Common myeloid progenitor, CD34-positive (primary cell): ENCODE measurements at regions not wholly inside any gene's neighbourhood (a gene's known extent, or its start where the extent isn't known, plus 50 kb on each side); places are given as distances from the start of the nearest gene placed in this dataset.

Experiments used
- CTCF ChIA-PET: fragments of 350-600 bp; sonication (Branson Sonifier 250); formaldehyde crosslinking; loops from one replicate; lab custom pipeline; 2021; ENCODE audit warnings: antibody characterized with exemption; lab: Charles Lee
- POLR2A ChIA-PET: fragments of 350-600 bp; sonication (Branson Sonifier 250); formaldehyde crosslinking; loops from one replicate; lab custom pipeline; 2021; ENCODE audit warnings: antibody characterized with exemption; lab: Charles Lee
- DNase-seq, 3 donors: peaks; one replicate each; pipeline versions ENCODE4 v3.0.0 to v3.0.0-alpha.2; 2013
- H3K27ac ChIP-seq, 2 experiments: 1 replicate in 1 of 2; 2 replicates in 1 of 2; pipeline ENCODE4 v1.7.0; 2013; ENCODE audit warnings: inconsistent platforms in 2 of 2, low read length in 2 of 2, mild to moderate bottlenecking in 2 of 2, low read depth in 1 of 2, moderate library complexity in 1 of 2; ENCODE audit not compliant: severe bottlenecking in 2 of 2, insufficient read depth in 1 of 2, poor library complexity in 1 of 2
- H3K27me3 ChIP-seq, 5 experiments: replicated peaks in 2 of 5; 1 replicate in 3 of 5; 2 replicates in 2 of 5; pipeline versions ENCODE4 v1.6.1 to v1.7.0; 2013; ENCODE audit warnings: low read length in 4 of 5, mild to moderate bottlenecking in 2 of 5, moderate library complexity in 2 of 5, inconsistent platforms in 1 of 5; ENCODE audit not compliant: insufficient read depth in 5 of 5, control insufficient read depth in 4 of 5
- H3K36me3 ChIP-seq, 4 experiments: 1 replicate in 2 of 4; 2 replicates in 2 of 4; pipeline versions ENCODE4 v1.6.1 to v1.7.0; 2013; ENCODE audit warnings: low read length in 3 of 4, control low read depth in 1 of 4, mild to moderate bottlenecking in 1 of 4; ENCODE audit not compliant: control insufficient read depth in 4 of 4, insufficient read depth in 4 of 4
- H3K4me1 ChIP-seq, 4 experiments: 1 replicate in 3 of 4; 2 replicates in 1 of 4; pipeline versions ENCODE4 v1.6.1 to v1.7.1; 2013; ENCODE audit warnings: low read length in 3 of 4, mild to moderate bottlenecking in 3 of 4, control low read depth in 1 of 4, inconsistent platforms in 1 of 4, moderate library complexity in 1 of 4; ENCODE audit not compliant: control insufficient read depth in 4 of 4, insufficient read depth in 4 of 4; ENCODE audit errors: control extremely low read depth in 1 of 4
- H3K4me3 ChIP-seq, 7 experiments: 1 replicate in 4 of 7; 2 replicates in 3 of 7; pipeline versions ENCODE4 v1.5.1 to v1.7.0; 2013; ENCODE audit warnings: mild to moderate bottlenecking in 7 of 7, low read length in 6 of 7, moderate library complexity in 6 of 7, inconsistent platforms in 2 of 7, low read depth in 2 of 7, control low read depth in 1 of 7; ENCODE audit not compliant: insufficient read depth in 4 of 7, control insufficient read depth in 1 of 7; ENCODE audit errors: extremely low read depth in 1 of 7
- H3K9me3 ChIP-seq, 5 experiments: 1 replicate in 4 of 5; 2 replicates in 1 of 5; pipeline versions ENCODE4 v1.6.1 to v1.7.1; 2013; ENCODE audit warnings: low read length in 4 of 5, mild to moderate bottlenecking in 2 of 5, inconsistent platforms in 1 of 5, low read depth in 1 of 5, moderate library complexity in 1 of 5; ENCODE audit not compliant: control insufficient read depth in 4 of 5, insufficient read depth in 2 of 5; ENCODE audit errors: control extremely low read depth in 1 of 5
- WGBS: methylation state at CpG from one replicate; pipeline ENCODE4 v1.1.5; 2013; ENCODE audit not compliant: insufficient coverage; 5-methylcytosine and 5-hydroxymethylcytosine counted together

DNA sequence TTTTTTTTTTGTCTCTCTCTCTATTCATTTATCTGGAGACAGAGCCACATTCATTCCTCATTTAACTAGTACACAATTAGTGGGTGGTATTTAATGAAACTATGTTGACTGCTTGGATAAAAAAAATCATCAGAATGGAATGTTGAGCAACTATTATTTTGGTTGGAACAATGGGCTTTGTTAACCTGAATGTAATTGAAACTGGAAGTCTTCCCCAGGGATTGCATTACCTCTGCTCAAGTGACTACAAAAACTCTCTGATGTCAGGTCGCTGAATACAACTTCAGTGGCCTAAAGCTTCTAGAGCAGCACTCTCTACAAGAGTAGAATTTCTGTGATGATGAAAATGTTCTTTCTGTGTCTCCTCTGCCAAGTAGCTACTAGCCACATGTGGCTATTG, 295.8 kb downstream of the DEPDC1B start:
- Histone ChIP-seq H3K4me3 (no peak overlapping the region), H3K36me3 (no peaks in the 10 kb centered on the region), H3K4me1 (no peaks in the 10 kb centered on the region), H3K9me3 (no peaks in the 10 kb centered on the region), H3K27me3 (no peaks in the 10 kb centered on the region), H3K27ac (no peak overlapping the region)
- CTCF ChIA-PET, result no interaction called here
- POLR2A ChIA-PET, result interaction anchor here (0.5 kb wide), 1 partner anchor 442 kb away, joined by 3 read pairs; no protein-coding TSS in a partner anchor
- 100% methylated on average over 1 of the region's 1 CpG for WGBS
- no peak for DNase-seq

DNA sequence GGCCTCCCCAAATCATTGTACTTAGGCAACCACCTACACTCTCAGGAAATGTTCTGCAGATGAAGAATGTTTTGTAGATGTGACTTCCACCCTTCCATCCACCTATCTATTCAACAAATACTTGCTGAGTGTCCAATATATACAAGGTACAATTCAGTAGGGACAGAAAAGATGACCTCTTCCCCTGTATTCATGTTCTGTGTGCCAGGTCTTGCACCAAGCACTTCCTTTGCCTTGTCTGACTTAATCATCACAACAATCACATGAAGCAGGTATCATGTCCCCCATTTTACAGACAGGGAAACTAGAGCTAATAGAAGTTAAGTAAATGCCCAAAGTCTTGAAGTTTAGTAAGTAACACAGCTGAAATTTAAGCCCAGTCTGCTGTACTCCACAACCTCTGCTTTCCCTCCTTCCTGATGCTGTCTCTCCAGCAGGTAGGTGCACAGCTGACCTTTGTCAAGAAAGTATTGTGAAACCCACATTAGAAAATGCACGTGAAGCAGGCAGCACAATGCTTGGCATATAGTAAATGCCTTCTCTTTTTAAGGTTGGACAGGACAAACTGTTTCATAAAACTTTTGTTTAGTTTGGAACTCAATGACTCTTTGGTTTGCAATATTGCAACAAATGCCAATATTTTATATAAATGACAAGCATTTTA, 296.5 kb downstream of the DEPDC1B start:
- H3K27ac ChIP-seq, result no peak overlapping the region
- no peaks in the 10 kb centered on the region for H3K36me3 ChIP-seq
- H3K4me1 ChIP-seq, result no peaks in the 10 kb centered on the region
- no peaks in the 10 kb centered on the region for H3K9me3 ChIP-seq
- CTCF ChIA-PET, result no interaction called here
- H3K27me3 ChIP-seq, result no peaks in the 10 kb centered on the region
- H3K4me3 ChIP-seq, result no peak overlapping the region
- no CpG with 5 or more reads among the region's 1 CpG for WGBS
- POLR2A ChIA-PET, result no interaction called here
- DNase-seq, result no peak

DNA sequence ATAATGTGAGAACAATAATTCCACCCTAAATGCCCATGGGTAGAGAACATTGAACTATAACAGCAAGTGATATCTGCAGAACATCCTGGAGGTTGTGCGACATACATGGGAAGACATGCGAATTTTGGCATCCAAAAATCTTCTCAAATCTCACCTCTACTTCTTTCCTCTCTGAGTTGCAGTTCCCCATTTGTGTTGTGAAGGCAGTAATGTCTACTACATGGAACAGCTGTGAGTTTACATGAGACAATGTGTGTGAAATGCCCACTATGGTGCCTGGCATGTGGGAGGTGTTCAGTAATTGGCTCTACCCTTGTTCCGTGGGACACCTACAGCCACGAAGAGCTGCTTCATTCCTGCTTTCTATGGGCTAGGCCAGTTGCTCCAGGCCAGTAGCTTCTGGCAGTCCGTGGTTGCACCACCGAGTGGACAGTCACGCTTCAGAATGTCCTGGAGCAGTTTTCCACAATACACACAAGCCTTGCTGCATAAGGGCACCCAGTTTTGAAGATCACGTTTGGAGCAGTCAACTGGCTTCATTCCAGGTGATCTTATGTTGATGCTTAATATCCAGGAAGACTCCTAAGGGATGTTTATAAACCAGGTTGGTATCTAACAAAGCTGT, 297.7 kb downstream of the DEPDC1B start:
- no peaks in the 10 kb centered on the region for H3K27me3 ChIP-seq
- no peaks in the 10 kb centered on the region for H3K36me3 ChIP-seq
- no peak overlapping the region for H3K4me3 ChIP-seq
- POLR2A ChIA-PET, result no interaction called here
- no peaks in the 10 kb centered on the region for H3K9me3 ChIP-seq
- DNase-seq, result no peak
- H3K4me1 ChIP-seq, result no peaks in the 10 kb centered on the region
- CTCF ChIA-PET, result no interaction called here
- 78% methylated on average over 5 of the region's 8 CpGs for WGBS
- no peak overlapping the region for H3K27ac ChIP-seq

DNA sequence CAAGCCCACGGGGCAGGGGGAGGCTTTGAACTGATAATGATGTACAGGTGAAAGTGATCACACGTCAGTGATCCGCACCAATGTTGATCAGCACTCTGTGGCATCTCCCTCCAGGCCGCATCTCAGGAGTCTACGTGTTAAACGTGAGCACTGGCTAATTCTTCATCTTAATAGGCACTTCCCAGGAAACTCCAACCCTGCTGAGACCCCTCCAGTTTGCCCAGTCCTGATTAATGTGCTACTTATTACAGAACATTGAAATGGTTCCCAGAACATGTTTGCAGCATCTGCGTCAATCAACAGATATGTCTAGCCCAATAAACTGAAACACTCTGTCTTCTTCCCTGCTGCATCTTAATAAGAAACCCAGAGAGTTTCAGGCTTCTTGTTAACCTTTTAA, 298.4 kb downstream of the DEPDC1B start:
- Histone ChIP-seq H3K4me1 (no peaks in the 10 kb centered on the region), H3K4me3 (no peak overlapping the region), H3K9me3 (no peaks in the 10 kb centered on the region), H3K36me3 (no peaks in the 10 kb centered on the region), H3K27me3 (no peaks in the 10 kb centered on the region), H3K27ac (no peak overlapping the region)
- CTCF ChIA-PET, result no interaction called here
- WGBS, result 92% methylated on average over 7 of the region's 7 CpGs
- no peak for DNase-seq
- POLR2A ChIA-PET, result no interaction called here

DNA sequence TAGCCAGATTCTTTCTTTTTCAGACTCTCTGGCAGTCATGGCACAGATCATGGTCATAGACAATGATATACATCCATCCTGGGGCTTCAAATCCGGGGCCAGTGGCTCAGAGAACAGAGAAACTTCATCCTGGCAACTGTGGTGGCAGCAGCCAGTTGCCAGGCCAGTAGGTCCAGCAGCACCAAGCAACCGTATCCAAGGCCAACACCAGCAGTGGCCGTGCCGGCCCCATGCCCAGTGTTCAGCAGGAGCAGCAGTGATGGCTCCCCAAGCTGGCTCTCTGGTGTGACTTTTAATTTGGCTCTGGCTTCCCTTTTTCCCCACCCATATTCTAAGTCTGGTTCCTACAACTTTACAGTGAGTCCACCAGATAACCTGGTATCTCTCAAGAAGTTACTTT, 300.5 kb downstream of the DEPDC1B start:
- no peaks in the 10 kb centered on the region for H3K9me3 ChIP-seq
- 95% methylated on average over 4 of the region's 4 CpGs for WGBS
- no peak for DNase-seq
- no peaks in the 10 kb centered on the region for H3K36me3 ChIP-seq
- H3K27me3 ChIP-seq, result no peaks in the 10 kb centered on the region
- no peak overlapping the region for H3K4me3 ChIP-seq
- H3K4me1 ChIP-seq, result no peaks in the 10 kb centered on the region
- no peak overlapping the region for H3K27ac ChIP-seq
- CTCF ChIA-PET, result no interaction called here
- POLR2A ChIA-PET, result interaction anchor here (0.5 kb wide), 1 partner anchor 1372 kb away, joined by 3 read pairs; no protein-coding TSS in a partner anchor

DNA sequence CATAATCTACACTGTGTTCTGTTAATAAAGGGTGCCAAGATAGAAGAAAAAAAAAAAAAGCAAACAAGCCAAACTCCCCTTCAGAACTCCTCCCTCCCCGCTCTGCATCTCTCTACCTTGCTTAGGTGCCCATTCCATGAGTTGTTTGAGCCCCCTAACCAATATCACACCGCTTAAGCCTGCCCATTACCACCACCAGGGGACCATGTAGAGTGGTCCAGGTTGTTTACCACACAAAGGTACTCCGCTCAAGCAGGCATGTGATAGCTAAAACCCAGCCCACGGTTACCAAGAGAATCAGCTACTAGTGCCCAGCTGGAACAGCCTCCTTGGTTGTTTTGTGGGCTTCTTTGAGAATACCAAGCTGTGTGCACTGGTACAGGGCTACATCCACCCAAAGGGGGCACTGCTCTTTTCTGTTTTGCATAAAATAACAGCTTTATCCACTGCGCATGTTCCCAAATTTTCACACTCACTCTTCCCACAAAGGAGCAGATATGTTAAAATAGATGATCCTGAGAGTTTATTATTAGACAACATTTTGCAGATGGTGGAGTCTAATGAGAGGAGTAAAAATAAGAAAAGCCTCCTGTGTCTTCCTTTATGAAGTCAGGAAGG, 304.1 kb downstream of the DEPDC1B start:
- no peaks in the 10 kb centered on the region for H3K36me3 ChIP-seq
- H3K9me3 ChIP-seq, result no peaks in the 10 kb centered on the region
- CTCF ChIA-PET, result interaction anchor here (0.7 to 0.9 kb wide), 2 partner anchors 15 to 250 kb away, joined by 3 read pairs; no protein-coding TSS in a partner anchor
- no peak for DNase-seq
- no peaks in the 10 kb centered on the region for H3K4me1 ChIP-seq
- H3K4me3 ChIP-seq, result no peak overlapping the region
- POLR2A ChIA-PET, result no interaction called here
- WGBS, result 100% methylated on average over 3 of the region's 5 CpGs
- H3K27me3 ChIP-seq, result no peaks in the 10 kb centered on the region
- H3K27ac ChIP-seq, result no peak overlapping the region

DNA sequence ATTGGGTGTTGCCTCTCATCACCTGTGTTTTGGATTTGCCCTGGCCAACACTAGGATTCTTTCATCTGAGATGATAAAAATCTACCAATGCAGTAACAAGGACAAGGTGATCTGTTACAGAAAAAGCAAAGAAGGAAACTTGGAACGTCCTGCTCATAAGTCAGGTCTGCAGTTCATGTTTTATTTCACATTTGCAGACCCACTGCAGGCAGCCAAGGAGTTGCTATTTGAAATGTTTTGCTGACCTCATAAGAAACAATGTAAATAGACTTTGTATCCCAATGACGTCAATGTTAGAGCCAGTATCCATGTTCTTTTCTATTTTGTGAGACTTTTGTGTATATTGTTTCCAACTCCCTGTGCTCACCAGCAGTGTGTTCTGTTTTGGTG, 312.9 kb downstream of the DEPDC1B start:
- ChIA-PET POLR2A (no interaction called here), CTCF (interaction anchor here (1.7 kb wide), 1 partner anchor 573 kb away, joined by 3 read pairs; no protein-coding TSS in a partner anchor)
- Histone ChIP-seq H3K27me3 (no peaks in the 10 kb centered on the region), H3K9me3 (no peaks in the 10 kb centered on the region), H3K36me3 (no peaks in the 10 kb centered on the region), H3K27ac (no peak overlapping the region), H3K4me3 (no peak overlapping the region), H3K4me1 (no peaks in the 10 kb centered on the region)
- no peak for DNase-seq
- WGBS, result 93% methylated on average over 1 of the region's 2 CpGs
